ENCODE measurements at regions not wholly inside any gene's neighbourhood (a gene's known extent, or its start where the extent isn't known, plus 50 kb on each side); places are given as distances from the start of the nearest gene placed in this dataset.

DNA sequence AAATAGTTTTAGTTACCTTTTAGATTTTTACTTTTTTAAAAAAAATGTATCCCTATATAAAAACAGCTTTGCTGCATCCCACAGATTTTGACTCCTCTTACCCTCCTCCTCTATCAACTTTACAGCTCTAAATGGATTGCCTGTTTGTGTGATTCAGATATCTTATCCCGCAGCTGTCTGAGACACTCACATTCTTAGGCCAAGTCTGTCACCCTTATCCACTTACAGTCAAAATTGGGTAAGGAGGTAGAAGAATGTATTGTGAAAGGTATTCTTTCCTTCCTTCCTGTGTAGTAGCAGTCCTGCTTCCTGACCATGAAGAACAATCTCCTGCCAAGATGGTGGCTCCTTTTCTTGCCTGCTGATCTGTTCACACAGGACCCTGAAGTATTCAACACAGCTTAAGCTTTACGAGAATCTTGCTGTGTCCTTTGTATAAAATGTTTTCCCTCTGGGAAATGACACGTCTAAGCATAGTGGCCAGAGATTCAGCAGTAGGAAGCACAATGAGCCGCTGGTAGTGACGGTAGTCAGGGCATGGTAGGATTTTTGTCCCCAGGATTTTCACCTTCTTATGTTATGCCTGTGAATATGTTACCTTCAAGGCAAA lies 67.7 kb upstream of the ST8SIA4 start:
- H3K9ac ChIP-seq (ENCODE audit: low read length), result no peak overlapping the region
- no peaks in the 10 kb centered on the region for H3F3A ChIP-seq (ENCODE audit: insufficient read depth, low read length)
- H3K79me2 ChIP-seq (ENCODE audit: low read length), result no peaks in the 10 kb centered on the region
- H3K4me2 ChIP-seq (ENCODE audit: low read depth, low read length), result no peak overlapping the region
- no peaks in the 10 kb centered on the region for H3K36me3 ChIP-seq (replicated peaks; ENCODE audit: insufficient read depth, low read length)
- H3K27ac ChIP-seq (ENCODE audit: low read length), result no peak overlapping the region
- H3K4me3 ChIP-seq (ENCODE audit: low read length), result no peak overlapping the region
- TF ChIP-seq EZH2phosphoT487 (IDR thresholded peaks at IDR 0.05; ENCODE audit: low read length) (no peak), EZH2 (optimal IDR thresholded peaks at IDR 0.05; ENCODE audit: low read depth, low read length) (no peak), CTCF (IDR thresholded peaks at IDR 0.05; ENCODE audit: low read length) (no peak)
- H3K9me2 ChIP-seq (replicated peaks; ENCODE audit: insufficient read depth, low read length), result no peaks in the 10 kb centered on the region
- H2AFZ ChIP-seq (ENCODE audit: low read length), result no peak overlapping the region
- no peaks in the 10 kb centered on the region for H3K4me1 ChIP-seq (ENCODE audit: low read length)
- H4K20me1 ChIP-seq (ENCODE audit: insufficient read depth, low read length), result no peaks in the 10 kb centered on the region
- no peak for DNase-seq
- H3K9me3 ChIP-seq (replicated peaks; ENCODE audit: insufficient read depth, low read length), result no peaks in the 10 kb centered on the region
- H3K27me3 ChIP-seq (replicated peaks; ENCODE audit: insufficient read depth, low read length), result no peaks in the 10 kb centered on the region

GRCh38 chr5:100965291-100965690 lies 62.2 kb upstream of the ST8SIA4 start:
- H3K4me2 ChIP-seq (ENCODE audit: low read depth, low read length), result no peak overlapping the region
- no peaks in the 10 kb centered on the region for H3K4me1 ChIP-seq (ENCODE audit: low read length)
- no peaks in the 10 kb centered on the region for H3F3A ChIP-seq (ENCODE audit: insufficient read depth, low read length)
- TF ChIP-seq EZH2 (optimal IDR thresholded peaks at IDR 0.05; ENCODE audit: low read depth, low read length) (no peak), EZH2phosphoT487 (IDR thresholded peaks at IDR 0.05; ENCODE audit: low read length) (no peak), CTCF (IDR thresholded peaks at IDR 0.05; ENCODE audit: low read length) (no peak)
- no peaks in the 10 kb centered on the region for H3K79me2 ChIP-seq (ENCODE audit: low read length)
- no peak for DNase-seq
- no peak overlapping the region for H3K27ac ChIP-seq (ENCODE audit: low read length)
- no peak overlapping the region for H2AFZ ChIP-seq (ENCODE audit: low read length)
- no peak overlapping the region for H3K4me3 ChIP-seq (ENCODE audit: low read length)
- no peaks in the 10 kb centered on the region for H4K20me1 ChIP-seq (ENCODE audit: insufficient read depth, low read length)
- H3K9me3 ChIP-seq (replicated peaks; ENCODE audit: insufficient read depth, low read length), result no peaks in the 10 kb centered on the region
- H3K36me3 ChIP-seq (replicated peaks; ENCODE audit: insufficient read depth, low read length), result no peaks in the 10 kb centered on the region
- H3K9me2 ChIP-seq (replicated peaks; ENCODE audit: insufficient read depth, low read length), result no peaks in the 10 kb centered on the region
- no peak overlapping the region for H3K9ac ChIP-seq (ENCODE audit: low read length)
- no peaks in the 10 kb centered on the region for H3K27me3 ChIP-seq (replicated peaks; ENCODE audit: insufficient read depth, low read length)
